Brain microvascular endothelial cell (primary cell): ENCODE measurements at regions not wholly inside any gene's neighbourhood (a gene's known extent, or its start where the extent isn't known, plus 50 kb on each side); places are given as distances from the start of the nearest gene placed in this dataset.

Experiments used
- DNase-seq: peaks from one replicate; pipeline ENCODE4 v3.0.0-alpha.2; 2020
- H3K27ac ChIP-seq: fragments of 250-450 bp; sonication (Bioruptor Pico); 2 replicates; pipeline ENCODE4 v1.5.1; 2020; ENCODE audit warnings: mild to moderate bottlenecking, moderate library complexity
- H3K27me3 ChIP-seq: fragments of 250-450 bp; sonication (Bioruptor Pico); replicated peaks from 2 replicates; pipeline ENCODE4 v1.5.1; 2020; ENCODE audit warnings: mild to moderate bottlenecking
- H3K36me3 ChIP-seq: fragments of 250-450 bp; sonication (Bioruptor Pico); replicated peaks from 2 replicates; pipeline ENCODE4 v1.5.1; 2020; ENCODE audit warnings: mild to moderate bottlenecking
- H3K4me3 ChIP-seq: 2 replicates; pipeline ENCODE4 v1.5.1; 2011; ENCODE audit warnings: low read depth, mild to moderate bottlenecking, control low read depth, low read length, moderate library complexity
- in situ Hi-C: cut with HindIII; loops from 2 replicates; pipeline ENCODE4 v1.10.0; 2017; ENCODE audit warnings: low sequenced_read_pairs, low pct_ligation_motif_present
- TF ChIP-seq, protein P1 (sequence below): IDR thresholded peaks from 2 replicates; pipeline ENCODE4 v1.5.1; 2011; ENCODE audit warnings: low read depth, mild to moderate bottlenecking, moderate library complexity, low read length, control low read depth, inconsistent platforms; ENCODE audit errors: missing control alignments

DNA sequence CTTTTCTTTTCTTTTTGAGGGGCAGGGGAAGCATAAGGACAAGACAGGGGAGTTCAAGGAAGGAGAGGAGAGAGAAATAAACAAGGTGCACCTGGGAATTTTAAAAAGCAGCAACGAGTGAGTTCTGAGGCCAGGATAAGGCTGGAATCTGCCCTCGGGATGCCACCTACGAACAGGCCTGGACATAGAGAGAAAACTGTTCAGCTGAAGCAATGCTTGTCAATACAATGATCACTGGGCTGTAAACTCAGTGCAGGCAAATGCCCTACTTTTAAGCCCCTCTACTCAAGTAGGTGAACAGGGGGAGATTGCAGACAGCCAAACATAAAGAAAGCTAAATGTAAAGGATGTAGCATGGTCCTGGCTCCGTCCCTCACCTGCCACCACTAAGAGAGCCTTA lies 330.5 kb downstream of the ETAA1 start:
- H3K27ac ChIP-seq, result no peak overlapping the region
- H3K27me3 ChIP-seq, result no peaks in the 10 kb centered on the region
- TF ChIP-seq, protein P1, sequence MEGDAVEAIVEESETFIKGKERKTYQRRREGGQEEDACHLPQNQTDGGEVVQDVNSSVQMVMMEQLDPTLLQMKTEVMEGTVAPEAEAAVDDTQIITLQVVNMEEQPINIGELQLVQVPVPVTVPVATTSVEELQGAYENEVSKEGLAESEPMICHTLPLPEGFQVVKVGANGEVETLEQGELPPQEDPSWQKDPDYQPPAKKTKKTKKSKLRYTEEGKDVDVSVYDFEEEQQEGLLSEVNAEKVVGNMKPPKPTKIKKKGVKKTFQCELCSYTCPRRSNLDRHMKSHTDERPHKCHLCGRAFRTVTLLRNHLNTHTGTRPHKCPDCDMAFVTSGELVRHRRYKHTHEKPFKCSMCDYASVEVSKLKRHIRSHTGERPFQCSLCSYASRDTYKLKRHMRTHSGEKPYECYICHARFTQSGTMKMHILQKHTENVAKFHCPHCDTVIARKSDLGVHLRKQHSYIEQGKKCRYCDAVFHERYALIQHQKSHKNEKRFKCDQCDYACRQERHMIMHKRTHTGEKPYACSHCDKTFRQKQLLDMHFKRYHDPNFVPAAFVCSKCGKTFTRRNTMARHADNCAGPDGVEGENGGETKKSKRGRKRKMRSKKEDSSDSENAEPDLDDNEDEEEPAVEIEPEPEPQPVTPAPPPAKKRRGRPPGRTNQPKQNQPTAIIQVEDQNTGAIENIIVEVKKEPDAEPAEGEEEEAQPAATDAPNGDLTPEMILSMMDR, result no peak
- no peak for DNase-seq
- in situ Hi-C loops, result no loop called here
- no peaks in the 10 kb centered on the region for H3K36me3 ChIP-seq
- H3K4me3 ChIP-seq, result no peak overlapping the region

DNA sequence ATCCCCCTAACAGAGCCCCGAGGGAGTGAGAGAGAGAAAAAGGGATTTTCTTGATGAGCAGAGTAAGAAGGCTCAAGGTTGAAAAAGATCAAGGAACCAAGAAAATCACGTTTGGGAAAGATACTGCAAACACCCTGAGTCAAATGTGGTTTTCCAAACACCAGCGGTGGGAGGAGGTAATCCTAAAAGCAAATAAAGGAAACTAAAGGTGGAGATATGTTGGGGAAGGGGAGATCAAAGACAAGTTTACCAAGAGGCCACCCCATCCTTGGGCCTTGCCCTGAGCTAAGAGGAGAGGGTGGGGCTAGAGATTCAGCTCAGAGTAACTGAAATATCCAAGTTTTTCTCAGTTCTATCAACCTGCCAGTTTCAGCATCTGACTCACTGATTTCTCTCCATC lies 332.3 kb downstream of the ETAA1 start:
- in situ Hi-C loops, result no loop called here
- TF ChIP-seq, protein P1, result no peak
- Histone ChIP-seq H3K4me3 (no peak overlapping the region), H3K27ac (no peak overlapping the region), H3K36me3 (no peaks in the 10 kb centered on the region), H3K27me3 (no peaks in the 10 kb centered on the region)
- no peak for DNase-seq

DNA sequence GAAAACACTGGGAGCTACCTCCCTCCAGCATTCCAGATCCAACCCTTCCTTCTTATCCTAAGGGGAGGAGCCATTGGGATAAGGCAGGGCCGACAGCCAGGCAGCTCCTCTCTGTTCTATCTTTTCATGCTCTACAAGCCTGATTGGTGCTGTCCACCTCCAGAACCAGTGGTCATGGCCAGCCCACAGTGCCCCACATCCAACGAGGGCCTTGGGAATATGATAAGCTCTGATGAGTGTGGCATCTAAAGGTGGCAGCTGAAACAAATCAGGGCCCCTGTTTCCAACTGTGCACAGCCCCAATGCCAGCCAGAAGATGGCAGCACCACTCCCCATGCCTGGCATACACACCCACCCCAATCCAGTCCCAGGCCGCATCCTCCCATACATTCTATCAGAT lies 329.3 kb downstream of the C1D start:
- no peak overlapping the region for H3K4me3 ChIP-seq
- peak; percentile 38 for DNase-seq

DNA sequence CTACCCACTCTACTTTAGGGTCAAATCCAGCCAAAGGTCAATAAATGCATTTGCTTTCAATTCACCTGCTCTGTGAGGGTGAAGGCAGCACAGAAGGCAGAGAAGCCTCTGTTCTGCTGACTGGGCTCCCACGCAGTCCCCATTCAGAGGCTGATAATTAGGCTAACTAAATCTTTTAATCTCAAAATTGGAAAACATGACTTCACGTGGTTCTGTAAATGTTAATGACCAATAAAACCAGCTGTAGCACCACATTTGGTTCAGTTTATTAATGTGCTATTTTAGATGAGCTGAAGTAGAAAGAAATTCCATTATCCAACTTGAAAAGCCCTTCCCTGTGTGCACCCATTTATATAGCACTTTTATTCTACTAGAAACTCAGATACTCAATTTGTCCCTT lies 310.6 kb downstream of the C1D start:
- Histone ChIP-seq H3K27me3 (no peaks in the 10 kb centered on the region), H3K27ac (no peak overlapping the region), H3K4me3 (no peak overlapping the region), H3K36me3 (no peaks in the 10 kb centered on the region)
- no peak for DNase-seq
- TF ChIP-seq, protein P1, result no peak
- in situ Hi-C loops, result no loop called here

More for the DNA sequence above, 329.3 kb downstream of the C1D start:
- TF ChIP-seq, protein P1, result peak; percentile 76
- in situ Hi-C loops, result no loop called here
- H3K27me3 ChIP-seq, result no peaks in the 10 kb centered on the region
- H3K36me3 ChIP-seq, result no peaks in the 10 kb centered on the region
- no peak overlapping the region for H3K27ac ChIP-seq

DNA sequence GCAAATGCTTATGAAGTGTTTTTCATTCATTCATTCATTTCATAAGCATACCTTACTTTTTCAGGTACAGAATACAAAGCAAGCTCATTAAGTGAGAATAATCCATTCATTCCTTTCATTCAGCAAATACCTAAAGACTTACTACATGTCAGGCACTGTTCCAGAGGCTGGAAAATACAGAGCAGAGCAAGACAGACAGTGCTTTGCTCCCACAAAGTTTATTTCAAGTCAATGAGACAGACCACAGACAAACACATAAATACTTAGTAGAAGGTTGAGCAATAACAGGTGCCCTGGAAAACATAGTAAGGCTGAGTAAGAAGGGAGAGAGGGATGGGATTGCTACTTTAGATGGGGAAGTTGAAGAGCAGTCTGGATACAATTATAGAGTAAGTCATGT lies 309.8 kb downstream of the C1D start:
- Histone ChIP-seq H3K36me3 (no peaks in the 10 kb centered on the region), H3K27ac (no peak overlapping the region), H3K4me3 (no peak overlapping the region), H3K27me3 (no peaks in the 10 kb centered on the region)
- DNase-seq, result peak; percentile 9
- in situ Hi-C loops, result no loop called here
- TF ChIP-seq, protein P1, result no peak

DNA sequence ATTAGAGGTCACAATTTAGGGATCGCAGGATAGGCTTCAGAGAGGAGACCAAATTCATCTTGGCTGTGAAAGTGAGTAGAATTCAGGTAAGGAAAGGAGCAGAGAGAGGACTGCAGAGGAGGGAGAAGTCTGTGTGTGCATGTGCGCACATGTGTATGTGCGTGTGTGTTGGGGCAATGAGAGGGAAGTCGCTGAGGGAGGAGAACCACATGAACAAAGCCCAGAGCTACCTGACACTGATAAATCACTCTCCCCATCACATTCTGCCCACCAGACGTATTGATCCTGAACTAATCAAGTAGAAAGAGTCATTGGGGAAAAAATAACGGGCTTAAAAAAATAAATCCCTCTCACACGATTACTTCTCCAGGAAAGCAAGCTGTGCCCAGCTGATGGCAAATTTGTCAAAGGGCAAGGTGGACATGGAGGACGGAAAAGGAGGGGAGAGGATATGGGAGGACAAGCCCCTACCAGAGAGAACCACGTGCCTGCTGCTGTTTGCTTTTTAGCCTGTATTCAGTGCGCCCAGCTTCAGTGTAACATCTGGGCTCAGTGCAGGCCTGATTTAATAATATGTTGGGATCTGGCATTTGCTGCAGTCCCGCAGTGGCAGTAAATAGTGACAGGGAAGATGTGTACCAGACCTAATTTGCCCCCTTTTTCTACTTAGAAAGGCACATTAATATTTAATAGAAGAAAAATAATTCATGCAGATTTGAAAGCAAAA lies 307.5 kb downstream of the C1D start:
- Histone ChIP-seq H3K27ac (no peak overlapping the region), H3K4me3 (no peak overlapping the region), H3K27me3 (no peaks in the 10 kb centered on the region), H3K36me3 (no peaks in the 10 kb centered on the region)
- in situ Hi-C loops, result no loop called here
- no peak for DNase-seq
- TF ChIP-seq, protein P1, result no peak
